Body of pancreas (tissue), 4 donors: ENCODE measurements at regions not wholly inside any gene's neighbourhood (a gene's known extent, or its start where the extent isn't known, plus 50 kb on each side); places are given as distances from the start of the nearest gene placed in this dataset.

Source experiments
- CTCF ChIP-seq, 7 experiments: fragments of 450-650 bp in 4 of 7; fragments of 200-600 bp in 3 of 7; sonication (generic) in 3 of 7; IDR thresholded peaks; one replicate each; pipeline ENCODE4 v1.5.1; 2016 to 2019; ENCODE audit warnings: antibody characterized with exemption in 7 of 7
- POLR2A ChIP-seq, 3 donors: fragments of 450-650 bp; IDR thresholded peaks; one replicate each; pipeline ENCODE4 v1.6.1; 2016; ENCODE audit warnings: antibody characterized with exemption in 3 of 3, mild to moderate bottlenecking in 2 of 3

DNA sequence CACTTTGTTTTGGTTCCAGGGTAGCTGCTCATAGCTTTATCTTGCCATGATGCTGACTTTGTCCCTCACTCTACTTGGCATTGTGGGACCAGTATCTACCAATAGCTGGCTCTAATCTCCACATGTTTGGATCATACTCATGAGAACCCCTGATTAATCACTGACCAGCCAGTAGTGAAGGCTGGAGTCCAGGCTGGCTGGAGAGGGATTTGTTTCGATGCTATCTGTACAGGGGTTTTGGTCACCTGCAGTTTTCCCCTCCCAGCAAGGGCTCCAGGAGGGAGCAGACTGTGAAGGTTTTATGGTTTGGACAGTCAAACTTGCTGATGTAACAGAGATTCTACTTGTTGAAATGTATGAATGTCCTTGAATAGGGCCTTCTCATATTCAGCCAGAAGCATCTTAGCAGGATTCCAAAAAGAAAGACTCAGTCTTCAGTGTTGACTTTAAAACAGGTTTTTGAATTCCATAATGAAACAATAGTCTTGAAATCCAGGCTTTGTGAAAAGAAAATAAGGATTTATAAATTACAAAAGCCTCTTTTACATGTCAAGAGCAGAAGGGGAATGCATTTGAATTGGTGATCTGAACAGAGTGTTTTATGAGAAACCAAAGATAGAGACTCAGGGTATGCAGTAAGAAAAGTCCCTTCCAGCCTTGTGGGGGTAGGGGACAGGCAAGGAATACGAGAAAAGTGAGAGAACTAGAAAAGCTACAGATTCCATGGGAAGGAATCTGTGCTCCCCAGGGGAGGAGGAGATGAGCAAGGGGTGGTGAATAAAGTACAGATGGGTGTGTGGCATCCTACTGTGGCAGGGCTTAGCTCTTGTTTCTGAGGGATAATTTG, 103.1 kb upstream of the SHISA3 start:
- no peak for TF ChIP-seq CTCF (IDR thresholded peaks at IDR 0.05)
- TF ChIP-seq POLR2A (IDR thresholded peaks at IDR 0.05): no peak
